ENCODE measurements at regions not wholly inside any gene's neighbourhood (a gene's known extent, or its start where the extent isn't known, plus 50 kb on each side); places are given as distances from the start of the nearest gene placed in this dataset.

DNA sequence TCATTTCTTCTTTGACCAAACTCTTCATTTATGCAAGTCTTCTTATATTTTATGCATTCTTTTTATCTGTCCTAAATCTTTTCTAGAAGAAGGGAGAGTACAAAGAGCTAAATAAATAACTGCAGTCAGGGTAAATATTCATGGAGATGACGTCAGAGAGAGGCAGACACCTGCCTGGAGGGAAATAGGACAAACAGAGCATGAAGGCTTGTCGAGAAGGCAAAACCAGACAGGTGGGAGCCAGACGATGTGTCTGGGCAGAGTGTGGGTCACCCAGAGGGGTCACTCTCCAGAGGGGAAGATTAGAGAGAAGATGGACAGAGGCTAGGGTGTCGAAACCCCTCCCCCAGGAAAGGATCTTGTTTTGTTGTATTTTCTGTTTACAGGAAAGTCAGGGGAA lies 78.3 kb upstream of the RPL38 start:
- TF ChIP-seq TAF7 (optimal IDR thresholded peaks at IDR 0.05; ENCODE audit: borderline replicate concordance, low read depth, low read length) (no peak), GABPA (IDR thresholded peaks at IDR 0.05; ENCODE audit: borderline replicate concordance, insufficient read depth, low read length) (no peak), TEAD4 (IDR thresholded peaks at IDR 0.05; ENCODE audit: low read depth, low read length) (no peak), SIN3A (conservative IDR thresholded peaks at IDR 0.05 in 1 of 2, IDR thresholded peaks at IDR 0.05 in 1 of 2; ENCODE audit: low read depth in 1 of 2, low read length in 2 of 2) (no peak), CREB1 (IDR thresholded peaks at IDR 0.05) (no peak), RFX5 (IDR thresholded peaks at IDR 0.05; ENCODE audit: borderline replicate concordance, low read depth, low read length) (no peak)
